ENCODE measurements at regions not wholly inside any gene's neighbourhood (a gene's known extent, or its start where the extent isn't known, plus 50 kb on each side); places are given as distances from the start of the nearest gene placed in this dataset.

DNA sequence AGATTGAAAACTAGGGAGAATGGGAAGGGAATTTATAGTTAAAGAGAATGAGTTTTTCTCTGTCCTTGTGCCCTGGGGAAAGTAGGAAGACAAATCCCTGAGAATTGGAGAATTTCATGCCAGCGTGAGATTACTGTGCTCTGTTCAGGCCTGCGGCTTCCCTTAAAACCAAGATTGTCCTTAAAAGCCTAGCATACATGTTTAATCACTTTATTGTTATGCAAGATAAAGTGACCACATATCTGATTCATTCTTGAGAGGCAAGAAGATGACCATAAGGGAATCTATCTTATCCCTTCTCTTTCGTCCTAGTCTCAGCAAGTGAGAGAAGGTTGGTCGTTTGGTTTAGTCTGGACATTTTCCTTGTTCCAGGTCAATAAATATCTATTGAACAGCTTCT is 75.9 kb downstream of the ADCYAP1 start:
- no peak overlapping the region for H3K4me3 ChIP-seq (ENCODE audit: low read depth, low read length)
- no peak for TF ChIP-seq CTCF (IDR thresholded peaks at IDR 0.05; ENCODE audit: low read depth, low read length, missing control alignments)
- DNase-seq (ENCODE audit: low read depth) = no peak

- DNase-seq (ENCODE audit: low read depth) = no peak
- no peak overlapping the region for H3K4me3 ChIP-seq (ENCODE audit: low read depth, low read length)
- no peak for TF ChIP-seq CTCF (IDR thresholded peaks at IDR 0.05; ENCODE audit: low read depth, low read length, missing control alignments)
Observed at GRCh38 chr18:984004-984403, 79.3 kb downstream of the ADCYAP1 start.

- TF ChIP-seq CTCF (IDR thresholded peaks at IDR 0.05; ENCODE audit: low read depth, low read length, missing control alignments) = no peak
- no peak for DNase-seq (ENCODE audit: low read depth)
- H3K4me3 ChIP-seq (ENCODE audit: low read depth, low read length) = no peak overlapping the region
Observed at GRCh38 chr18:985212-985661, 80.6 kb downstream of the ADCYAP1 start.

- no peak for DNase-seq (ENCODE audit: low read depth)
- TF ChIP-seq CTCF (IDR thresholded peaks at IDR 0.05; ENCODE audit: low read depth, low read length, missing control alignments) = no peak
- no peak overlapping the region for H3K4me3 ChIP-seq (ENCODE audit: low read depth, low read length)
Observed at GRCh38 chr18:986051-986450, 81.4 kb downstream of the ADCYAP1 start.

GRCh38 chr18:986552-986951 is 81.9 kb downstream of the ADCYAP1 start:
- no peak for TF ChIP-seq CTCF (IDR thresholded peaks at IDR 0.05; ENCODE audit: low read depth, low read length, missing control alignments)

GRCh38 chr18:987325-988186 is 82.9 kb downstream of the ADCYAP1 start:
- no peak for DNase-seq (ENCODE audit: low read depth)
- no peak overlapping the region for H3K4me3 ChIP-seq (ENCODE audit: low read depth, low read length)
- no peak for TF ChIP-seq CTCF (IDR thresholded peaks at IDR 0.05; ENCODE audit: low read depth, low read length, missing control alignments)

More at GRCh38 chr18:986552-986951, 81.9 kb downstream of the ADCYAP1 start:
- no peak for DNase-seq (ENCODE audit: low read depth)
- no peak overlapping the region for H3K4me3 ChIP-seq (ENCODE audit: low read depth, low read length)

DNA sequence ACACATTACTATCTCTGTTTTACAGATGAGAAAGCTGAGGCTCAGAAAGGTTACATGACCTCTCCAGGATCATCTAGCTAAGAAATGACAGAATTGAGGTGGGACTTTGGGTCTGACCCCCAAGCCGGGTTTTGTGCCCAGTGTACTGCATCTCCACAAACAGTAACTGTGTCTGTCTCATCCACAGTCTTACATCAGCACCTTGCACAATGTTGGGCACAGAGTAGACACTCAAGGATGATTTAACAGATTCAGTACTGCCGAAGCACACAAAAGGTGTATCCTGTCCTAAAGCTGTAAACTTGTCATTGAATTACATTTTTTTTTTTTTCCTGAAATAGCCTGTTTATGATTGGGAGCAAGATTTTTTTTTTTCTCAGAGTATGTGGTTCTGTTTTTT is 84.8 kb downstream of the ADCYAP1 start:
- DNase-seq (ENCODE audit: low read depth) = no peak
- TF ChIP-seq CTCF (IDR thresholded peaks at IDR 0.05; ENCODE audit: low read depth, low read length, missing control alignments) = no peak
- no peak overlapping the region for H3K4me3 ChIP-seq (ENCODE audit: low read depth, low read length)

All from GM12864 (cell line).